Stimulated activated CD4-positive, alpha-beta T cell treated with anti-CD3 and anti-CD28 coated beads, Interleukin-1b, Interleukin-23, amount 100 ng/mL, for 48 hours (primary cell): ENCODE measurements at regions not wholly inside any gene's neighbourhood (a gene's known extent, or its start where the extent isn't known, plus 50 kb on each side); places are given as distances from the start of the nearest gene placed in this dataset.

Experiments
- DNase-seq: peaks from one replicate; pipeline ENCODE4 v3.0.0-alpha.2; 2020

GRCh38 chr13:109500146-109500773 is 286.1 kb downstream of the IRS2 start:
- DNase-seq = no peak

DNA sequence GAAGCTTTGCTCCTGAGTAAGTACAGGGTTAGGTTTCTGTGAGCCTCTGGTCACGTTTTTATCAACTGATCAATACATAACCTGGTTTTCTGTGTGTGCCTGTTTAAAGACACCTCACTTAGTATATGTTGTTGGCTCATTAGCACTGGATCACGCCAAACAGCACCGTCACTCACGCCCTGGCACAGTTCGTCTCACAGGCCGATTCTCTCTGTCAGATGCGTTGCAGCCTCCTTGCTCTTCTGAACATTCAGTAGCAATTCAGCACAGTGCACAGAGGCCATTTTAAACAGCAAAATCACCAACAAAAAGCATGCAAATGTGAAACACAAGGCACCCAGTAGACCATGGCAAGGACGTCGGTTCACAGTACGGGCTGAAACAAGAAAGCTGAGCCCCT is 288.5 kb downstream of the IRS2 start:
- DNase-seq = no peak

DNA sequence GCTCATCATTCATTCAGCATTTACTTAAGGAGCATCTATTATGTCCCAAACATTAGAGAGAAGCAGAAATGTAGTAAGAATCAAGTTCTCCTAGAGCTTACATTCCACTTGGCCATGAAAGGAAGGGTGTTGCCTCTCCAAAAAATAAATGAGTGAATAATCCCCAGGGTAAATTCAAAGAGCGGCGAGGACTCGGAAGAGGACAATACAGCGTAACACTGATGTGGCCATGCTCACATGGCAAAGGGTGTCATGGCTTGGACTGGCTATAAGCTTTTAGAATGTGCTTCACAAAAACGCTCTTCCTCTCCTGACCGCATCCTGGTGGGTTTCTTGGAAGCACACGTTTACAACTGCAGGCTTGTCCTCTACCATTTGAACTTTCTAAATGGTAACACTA is 290.2 kb downstream of the IRS2 start:
- no peak for DNase-seq

- no peak for DNase-seq
Measured at GRCh38 chr13:109494925-109495369, 291.4 kb downstream of the IRS2 start.

DNA sequence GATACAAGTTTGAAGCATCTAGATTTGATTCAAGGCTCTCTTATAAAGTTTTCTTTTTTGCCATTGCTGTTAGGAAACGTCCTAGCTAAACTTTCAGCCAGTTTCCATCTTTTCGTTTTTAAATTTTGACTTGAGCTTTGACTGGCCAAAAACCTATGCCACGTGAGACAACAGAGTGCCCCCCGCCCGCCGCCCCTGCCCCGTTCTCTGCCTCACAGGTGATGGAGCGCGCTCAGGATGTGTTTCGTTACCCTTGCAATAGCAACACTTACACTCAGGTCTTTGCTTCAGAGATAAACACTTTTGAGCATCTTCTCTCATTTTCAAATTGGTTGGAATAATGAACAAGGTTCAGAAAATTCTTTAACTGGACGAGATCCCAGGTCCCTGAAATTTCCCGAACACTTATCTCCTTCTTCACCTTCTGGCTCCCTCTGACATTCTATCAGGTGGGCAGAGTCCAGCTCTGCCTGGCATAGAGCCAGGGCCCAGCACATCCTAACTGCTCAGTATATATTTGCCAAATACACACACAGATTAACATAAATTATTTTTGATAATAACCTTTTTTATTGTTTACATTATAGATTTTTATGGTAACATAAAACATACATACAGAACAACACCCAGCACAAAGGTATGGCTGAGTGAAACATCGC is 301.1 kb downstream of the IRS2 start:
- no peak for DNase-seq

- DNase-seq = no peak
Measured at GRCh38 chr13:109483284-109483683, 303.1 kb downstream of the IRS2 start.

GRCh38 chr13:109481040-109481439 is 305.3 kb downstream of the IRS2 start:
- DNase-seq = no peak

DNA sequence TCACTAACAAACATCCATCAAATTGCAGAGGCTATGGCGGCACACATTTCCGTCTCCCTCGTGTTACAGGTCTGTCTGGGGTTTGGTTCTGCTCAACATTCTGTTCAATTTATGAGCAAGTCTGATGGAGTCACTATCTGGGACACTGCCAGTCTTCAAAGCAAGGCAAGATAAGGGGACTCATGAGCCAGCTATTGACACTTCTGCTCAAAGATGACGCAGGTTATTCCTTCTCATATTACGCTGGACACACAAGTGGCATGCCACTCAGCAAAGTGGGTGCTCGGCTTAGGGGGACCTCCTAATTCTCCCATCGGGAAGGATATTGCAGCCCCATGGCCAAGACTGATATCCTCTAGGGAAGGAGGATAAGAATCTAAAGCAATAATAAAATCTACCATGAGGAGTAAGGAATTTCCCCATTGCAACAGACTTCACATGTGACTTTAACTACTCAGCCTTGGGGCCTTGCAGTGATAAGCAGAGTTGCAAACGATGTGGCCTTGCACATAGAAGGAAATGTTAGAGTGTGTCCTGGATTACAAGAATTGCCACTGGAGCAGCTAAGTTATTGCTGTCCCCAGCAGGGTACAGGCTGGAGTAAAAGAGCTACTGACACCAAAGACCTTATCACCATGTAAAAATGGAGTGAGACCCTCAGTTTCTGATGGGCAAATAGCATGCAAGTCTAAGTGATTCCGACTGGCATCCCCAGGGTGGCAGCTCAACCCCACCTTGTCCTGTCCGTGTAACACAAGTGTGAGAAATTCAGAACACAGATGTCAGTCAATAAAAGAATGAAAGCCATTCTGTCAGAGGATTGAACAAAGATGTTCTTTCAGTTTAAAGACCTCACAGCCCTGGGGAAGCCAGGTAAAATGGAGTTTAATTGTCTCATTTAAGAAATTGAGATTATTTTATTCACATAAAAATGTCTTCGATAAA is 306.1 kb downstream of the IRS2 start:
- no peak for DNase-seq

DNA sequence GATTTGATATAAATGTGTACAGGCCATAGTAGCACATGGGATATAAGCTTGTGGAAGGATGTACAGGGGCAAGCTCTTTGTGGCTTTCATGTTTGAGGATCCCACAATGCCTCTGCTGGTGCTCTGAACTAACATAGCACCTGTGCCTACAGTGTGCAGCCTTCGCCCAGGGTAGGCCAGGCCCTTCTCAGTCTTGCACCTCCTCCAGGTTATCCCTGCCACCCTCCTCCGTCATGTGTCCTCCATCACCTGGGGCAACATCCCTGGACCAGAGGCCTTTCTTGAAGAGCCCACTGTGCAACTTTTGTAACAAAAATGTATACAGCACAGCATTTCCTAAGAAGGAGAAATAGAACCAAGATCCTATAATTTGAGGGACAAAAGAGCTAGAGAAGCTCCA is 306.8 kb downstream of the IRS2 start:
- no peak for DNase-seq

GRCh38 chr13:109476001-109476400 is 310.4 kb downstream of the IRS2 start:
- DNase-seq = no peak

- no peak for DNase-seq
Measured at GRCh38 chr13:109468123-109468522, 318.3 kb downstream of the IRS2 start.

DNA sequence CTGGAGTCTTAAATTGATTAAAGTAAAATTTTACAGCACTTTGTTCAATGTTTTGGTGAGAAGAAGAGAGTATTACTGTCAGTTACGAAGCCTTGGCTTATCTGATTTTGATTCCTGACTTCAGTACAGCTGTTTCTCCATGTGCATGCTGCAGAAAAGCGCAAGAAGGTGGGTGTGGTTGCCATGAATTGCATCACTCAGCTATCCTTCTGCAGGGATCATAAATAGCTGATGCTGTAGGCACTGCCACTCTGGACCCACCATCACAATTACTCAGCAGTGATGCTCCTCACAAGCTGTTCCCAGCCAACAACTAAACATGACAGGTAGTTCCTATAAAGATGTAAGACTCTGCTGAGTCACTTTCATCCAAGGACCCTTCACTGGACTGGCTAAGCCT is 321.2 kb downstream of the IRS2 start:
- DNase-seq = no peak

DNA sequence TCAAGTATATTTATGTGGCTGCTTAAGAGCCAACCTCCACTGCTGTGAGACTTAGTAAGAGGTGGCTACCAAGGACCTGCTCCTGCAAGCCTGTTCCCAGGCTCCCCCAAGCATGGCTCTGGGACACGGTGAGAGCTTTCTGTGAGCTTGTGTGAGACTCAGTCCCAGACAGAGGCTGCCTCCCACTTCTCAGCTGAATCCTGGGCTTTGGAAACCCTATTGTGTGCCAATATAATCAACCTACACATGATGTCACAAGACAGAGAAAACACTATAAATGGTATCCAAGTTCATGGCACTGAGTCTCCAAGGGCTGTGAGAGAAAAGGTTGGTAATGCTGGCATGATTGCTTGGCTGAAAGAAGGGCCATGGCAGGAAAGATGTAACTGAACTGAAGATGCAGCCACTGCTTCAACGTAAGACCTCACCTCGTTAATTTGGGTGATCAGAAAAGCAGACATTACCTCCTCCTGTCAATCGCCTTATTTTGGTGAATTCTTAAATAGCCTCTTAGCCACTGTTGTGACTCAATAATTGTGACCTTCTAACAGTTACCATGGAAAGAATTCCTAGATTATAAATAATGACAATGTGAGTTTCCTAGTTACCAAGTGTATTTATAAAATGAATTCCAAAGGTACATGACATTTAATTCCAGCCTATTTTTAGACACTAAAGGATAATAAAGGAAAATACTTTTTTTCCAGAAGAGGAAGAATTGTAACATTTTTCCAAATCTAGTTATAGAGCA is 332.0 kb downstream of the IRS2 start:
- DNase-seq = no peak

DNA sequence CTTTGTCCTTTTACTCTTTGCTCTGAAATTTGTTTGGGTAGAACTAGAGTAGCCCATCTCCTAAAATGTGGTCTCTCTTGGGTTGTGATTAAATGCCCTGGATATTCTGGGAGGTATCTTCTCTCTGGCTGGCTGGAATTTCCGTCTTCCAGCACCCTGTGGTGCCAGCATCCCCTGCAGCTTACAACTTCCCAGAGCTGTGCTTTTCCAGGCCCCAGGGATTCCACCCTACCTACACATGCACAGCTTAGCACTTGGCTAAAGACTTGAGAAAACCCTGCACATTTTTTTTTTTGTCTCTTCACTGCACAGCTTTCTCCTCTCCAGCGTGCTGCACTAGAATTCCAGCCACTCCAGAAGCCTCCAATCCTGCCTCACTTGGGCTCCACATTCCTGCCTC is 334.7 kb downstream of the IRS2 start:
- DNase-seq = no peak

GRCh38 chr13:109448629-109449028 is 337.8 kb downstream of the IRS2 start:
- DNase-seq = no peak

DNA sequence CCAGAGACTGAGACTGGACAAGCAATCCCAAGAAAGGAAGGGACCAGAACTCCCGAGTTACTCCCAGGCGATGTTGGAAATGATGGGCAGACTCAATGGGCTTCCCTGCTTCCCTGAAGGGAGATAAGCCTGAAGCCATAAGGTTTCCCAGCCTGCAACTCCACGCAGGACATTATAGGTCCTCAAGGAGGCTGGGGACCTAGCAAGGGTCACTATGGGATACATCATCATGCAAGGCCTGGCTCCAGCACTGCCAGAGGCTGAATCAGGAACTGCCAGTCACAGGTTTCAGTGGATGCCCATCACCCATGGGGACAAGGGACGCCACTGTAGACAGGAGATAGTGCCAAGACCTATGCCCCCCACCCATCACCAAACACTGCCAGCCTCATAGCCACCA is 338.7 kb downstream of the IRS2 start:
- DNase-seq = no peak

DNA sequence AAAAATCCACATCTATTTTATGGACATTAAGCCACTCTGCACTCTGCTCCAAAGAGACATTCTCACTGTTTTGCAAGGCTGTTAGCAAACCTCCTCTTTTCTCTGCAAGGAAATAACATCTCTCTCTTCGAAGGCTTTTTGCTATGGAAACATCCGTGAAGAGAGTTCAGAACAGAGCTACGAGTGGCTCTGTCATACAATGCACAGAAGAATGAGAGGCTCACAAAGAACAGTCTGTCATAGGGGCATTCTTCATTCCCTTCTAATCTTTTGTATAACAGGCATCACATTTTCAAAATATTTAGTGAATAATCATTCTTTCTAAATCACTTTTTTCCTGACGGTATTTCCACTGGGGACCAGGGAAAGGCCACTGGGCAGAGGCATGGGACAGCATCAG is 346.1 kb downstream of the IRS2 start:
- DNase-seq = no peak

DNA sequence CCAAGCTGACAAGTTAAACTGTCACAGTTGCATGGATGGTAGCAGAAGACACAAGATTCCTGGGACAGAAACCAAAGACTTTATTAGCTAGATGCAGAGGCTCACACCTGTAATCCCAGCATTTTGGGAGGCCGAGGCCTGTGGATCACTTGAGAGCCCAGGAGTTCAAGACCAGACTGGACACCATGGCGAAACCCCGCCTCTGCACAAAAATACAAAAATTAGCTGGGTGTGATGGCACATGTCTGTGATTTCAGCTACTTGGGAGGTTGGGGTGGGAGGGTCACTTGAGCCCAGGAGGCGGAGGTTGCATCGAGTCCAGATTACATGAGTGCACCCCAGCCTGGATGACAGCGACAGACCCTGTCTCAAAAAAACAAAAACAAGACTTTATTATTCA is 346.6 kb downstream of the IRS2 start:
- DNase-seq = no peak

DNA sequence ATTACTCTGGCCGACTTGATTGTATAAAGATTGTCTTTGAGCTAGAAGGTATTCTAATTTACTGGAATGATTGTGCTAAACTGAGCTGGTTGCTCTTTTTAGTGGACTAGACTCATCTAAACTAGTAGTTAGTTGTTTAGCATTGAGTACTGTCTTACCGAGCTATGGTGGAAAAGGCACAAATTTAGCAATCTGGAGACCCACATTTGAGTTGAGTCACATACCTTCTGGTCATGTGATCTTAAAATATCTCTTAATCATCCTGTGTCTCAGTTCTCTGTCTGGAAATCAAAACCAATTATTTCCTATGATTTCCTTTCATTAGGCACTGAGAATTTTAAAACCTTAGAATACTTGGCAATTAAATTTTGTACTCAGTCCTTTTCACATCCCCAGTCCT is 349.5 kb downstream of the IRS2 start:
- DNase-seq = no peak

- no peak for DNase-seq
Measured at GRCh38 chr13:109436055-109436622, 350.2 kb downstream of the IRS2 start.

DNA sequence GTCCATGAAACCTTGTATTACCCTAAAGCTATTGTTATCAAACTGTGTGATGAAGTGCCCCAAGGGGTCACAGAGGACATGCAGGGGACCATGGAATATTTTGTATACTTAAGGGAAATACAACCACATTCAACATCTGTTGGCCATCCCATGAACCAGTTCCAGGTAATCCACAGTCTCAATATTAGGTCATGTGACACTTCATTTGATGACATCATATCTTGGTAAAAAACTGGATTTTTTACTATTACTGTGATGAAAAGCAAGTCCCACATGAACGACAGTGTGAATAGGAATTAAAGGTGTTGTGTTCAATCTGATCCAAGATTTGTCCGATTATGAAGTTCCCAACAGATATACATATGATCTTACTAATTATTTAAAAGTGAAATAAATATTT is 355.2 kb downstream of the IRS2 start:
- no peak for DNase-seq

DNA sequence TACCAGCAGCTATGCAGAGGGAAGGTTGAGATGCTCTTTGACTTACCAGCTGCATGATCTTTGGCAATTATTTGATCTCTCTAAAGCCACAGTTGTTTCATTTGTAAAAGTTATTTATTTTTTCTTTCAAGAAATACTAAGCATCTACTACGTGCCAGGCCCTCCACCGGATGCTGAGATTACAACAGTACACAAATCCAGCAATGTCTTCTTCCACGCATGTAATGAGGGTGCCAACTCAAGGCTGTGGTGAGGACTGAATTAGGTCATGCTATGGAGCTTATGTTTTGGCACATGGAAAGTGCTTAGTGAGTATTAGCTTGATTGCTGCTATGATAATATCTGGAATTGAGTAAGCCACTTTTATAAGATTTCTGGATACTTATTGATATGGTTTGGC is 358.2 kb downstream of the IRS2 start:
- no peak for DNase-seq

DNA sequence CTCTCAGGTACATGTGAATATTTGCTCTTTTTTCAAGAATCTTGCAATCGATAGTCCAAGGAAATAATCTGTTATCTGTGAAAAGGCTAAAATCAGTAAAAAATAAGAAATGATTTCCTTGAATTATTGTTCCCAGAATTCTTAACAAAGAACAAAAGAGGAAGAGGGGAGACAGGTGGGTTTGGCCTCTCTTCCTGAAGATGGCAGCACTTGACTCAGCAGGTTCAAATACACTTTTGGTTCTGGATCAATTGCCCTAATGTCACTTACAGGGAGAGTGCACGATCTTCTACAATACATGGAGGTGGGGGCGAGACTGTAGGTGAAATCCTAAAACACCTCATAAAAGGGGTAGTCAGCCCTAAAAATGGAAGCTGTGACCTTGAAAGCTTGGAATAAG is 358.7 kb downstream of the IRS2 start:
- DNase-seq = no peak
